Neuronal stem cell (in vitro differentiated cells): ENCODE measurements at regions not wholly inside any gene's neighbourhood (a gene's known extent, or its start where the extent isn't known, plus 50 kb on each side); places are given as distances from the start of the nearest gene placed in this dataset.

Experiments
- DNase-seq: peaks from one replicate; pipeline ENCODE4 v3.0.0-alpha.2; 2013; ENCODE audit warnings: low spot score
- H2AFZ ChIP-seq: one replicate; pipeline ENCODE4 v1.6.1; 2013; ENCODE audit warnings: mild to moderate bottlenecking, low read length, inconsistent platforms
- H2AK5ac ChIP-seq: 2 replicates; pipeline ENCODE4 v1.6.1; 2013; ENCODE audit warnings: low read depth, mild to moderate bottlenecking, inconsistent platforms, low read length, moderate library complexity, mixed read lengths
- H2BK120ac ChIP-seq: 2 replicates; pipeline ENCODE4 v1.6.1; 2013; ENCODE audit warnings: low read depth, mild to moderate bottlenecking, inconsistent platforms, low read length, moderate library complexity, mixed read lengths
- H2BK12ac ChIP-seq: one replicate; pipeline ENCODE4 v1.6.1; 2013; ENCODE audit warnings: low read length, inconsistent platforms
- H2BK15ac ChIP-seq: 2 replicates; pipeline ENCODE4 v1.6.1; 2013; ENCODE audit warnings: mild to moderate bottlenecking, low read length, inconsistent platforms, mixed read lengths
- H2BK5ac ChIP-seq: one replicate; pipeline ENCODE4 v1.6.1; 2013; ENCODE audit warnings: inconsistent platforms, mild to moderate bottlenecking, low read length, moderate library complexity
- H3K14ac ChIP-seq: one replicate; pipeline ENCODE4 v1.6.1; 2013; ENCODE audit warnings: low read length, inconsistent platforms
- H3K18ac ChIP-seq: 2 replicates; pipeline ENCODE4 v1.6.1; 2013; ENCODE audit warnings: low read length, inconsistent platforms
- H3K23ac ChIP-seq: 2 replicates; pipeline ENCODE4 v1.6.1; 2013; ENCODE audit warnings: low read depth, mild to moderate bottlenecking, mixed read lengths, low read length, inconsistent platforms; ENCODE audit not compliant: poor library complexity
- H3K27ac ChIP-seq: replicated peaks from 3 replicates; pipeline ENCODE4 v1.5.1; 2013; ENCODE audit warnings: low read length, inconsistent platforms
- H3K27me3 ChIP-seq, 3 experiments: 2 replicates each; pipeline ENCODE4 v1.6.1; 2013; ENCODE audit warnings: low read length in 3 of 3, mild to moderate bottlenecking in 2 of 3, inconsistent platforms in 1 of 3, low read depth in 1 of 3, mixed read lengths in 1 of 3, moderate library complexity in 1 of 3; ENCODE audit not compliant: control insufficient read depth in 3 of 3, insufficient read depth in 3 of 3
- H3K36me3 ChIP-seq, 2 donors: replicated peaks in 1 of 2; 2 replicates each; pipeline ENCODE4 v1.6.1; 2013; ENCODE audit warnings: low read length in 2 of 2; ENCODE audit not compliant: control insufficient read depth in 2 of 2, insufficient read depth in 2 of 2
- H3K4ac ChIP-seq: 2 replicates; pipeline ENCODE4 v1.6.1; 2013; ENCODE audit warnings: inconsistent platforms, mild to moderate bottlenecking, low read length, moderate library complexity
- H3K4me1 ChIP-seq, 2 donors: 1 replicate in 1 of 2; 2 replicates in 1 of 2; pipeline ENCODE4 v1.6.1; 2013; ENCODE audit warnings: low read length in 2 of 2, low read depth in 1 of 2; ENCODE audit not compliant: control insufficient read depth in 2 of 2, insufficient read depth in 1 of 2
- H3K4me2 ChIP-seq: one replicate; pipeline ENCODE4 v1.6.1; 2013; ENCODE audit warnings: mild to moderate bottlenecking, low read length, inconsistent platforms; ENCODE audit not compliant: insufficient read depth, poor library complexity, severe bottlenecking
- H3K4me3 ChIP-seq, 2 donors: 2 replicates each; pipeline ENCODE4 v1.5.1; 2013; ENCODE audit warnings: low read length in 2 of 2, mild to moderate bottlenecking in 2 of 2, inconsistent platforms in 1 of 2, moderate library complexity in 1 of 2
- H3K79me1 ChIP-seq: one replicate; pipeline ENCODE4 v1.6.1; 2013; ENCODE audit warnings: low read depth, mild to moderate bottlenecking, inconsistent platforms, low read length, moderate library complexity
- H3K9ac ChIP-seq: one replicate; pipeline ENCODE4 v1.6.1; 2013; ENCODE audit warnings: mild to moderate bottlenecking, low read depth, low read length, inconsistent platforms; ENCODE audit not compliant: poor library complexity
- H3K9me3 ChIP-seq, 2 donors: replicated peaks in 1 of 2; 2 replicates each; pipeline versions ENCODE3 to v1.6.1; 2013; ENCODE audit warnings: low read length in 2 of 2, mild to moderate bottlenecking in 2 of 2, inconsistent platforms in 1 of 2, low read depth in 1 of 2, mixed read lengths in 1 of 2, moderate library complexity in 1 of 2; ENCODE audit not compliant: control insufficient read depth in 2 of 2, insufficient read depth in 1 of 2
- H4K8ac ChIP-seq: one replicate; pipeline ENCODE4 v1.6.1; 2013; ENCODE audit warnings: low read depth, mild to moderate bottlenecking, inconsistent platforms, low read length, moderate library complexity
- H4K91ac ChIP-seq: one replicate; pipeline ENCODE4 v1.6.1; 2013; ENCODE audit warnings: low read length, low read depth, mild to moderate bottlenecking, inconsistent platforms; ENCODE audit not compliant: poor library complexity
- WGBS, 2 donors: extraction: QIAGEN DNeasy Blood & Tissue Kit; methylation state at CpG; one replicate each; pipeline ENCODE4 v1.1.7; 2013; ENCODE audit warnings: missing lambda C conversion rate in 2 of 2, mixed read lengths in 1 of 2; ENCODE audit not compliant: insufficient read length in 2 of 2, insufficient replicate concordance in 1 of 2; ENCODE audit errors: extremely low coverage in 2 of 2; 5-methylcytosine and 5-hydroxymethylcytosine counted together

GRCh38 chrX:17913801-17914200, 52.7 kb upstream of the RAI2 start:
- H4K91ac ChIP-seq: no peak overlapping the region
- no peak for DNase-seq
- H2AK5ac ChIP-seq: no peak overlapping the region
- no peak overlapping the region for H2AFZ ChIP-seq
- no peak overlapping the region for H2BK12ac ChIP-seq
- no peak overlapping the region for H3K23ac ChIP-seq
- no peaks in the 10 kb centered on the region for H3K79me1 ChIP-seq
- no peak overlapping the region for H2BK15ac ChIP-seq
- H3K4me2 ChIP-seq: no peak overlapping the region
- no peak overlapping the region for H4K8ac ChIP-seq
- no peaks in the 10 kb centered on the region for H3K4me1 ChIP-seq
- H3K4me3 ChIP-seq: no peak overlapping the region
- WGBS, 2 donors: no CpG with 5 or more reads among the region's 6 CpGs
- no peaks in the 10 kb centered on the region for H3K9me3 ChIP-seq
- no peak overlapping the region for H3K27ac ChIP-seq
- no peak overlapping the region for H3K9ac ChIP-seq
- H2BK5ac ChIP-seq: no peak overlapping the region
- H3K27me3 ChIP-seq: peaks cover 0 to 8% (median 0%) of the 10 kb centered on the region in 3 experiments
- H3K18ac ChIP-seq: no peak overlapping the region
- H3K14ac ChIP-seq: no peak overlapping the region
- no peaks in the 10 kb centered on the region for H3K36me3 ChIP-seq
- H2BK120ac ChIP-seq: no peak overlapping the region
- no peak overlapping the region for H3K4ac ChIP-seq
